ENCODE measurements at regions not wholly inside any gene's neighbourhood (a gene's known extent, or its start where the extent isn't known, plus 50 kb on each side); places are given as distances from the start of the nearest gene placed in this dataset.

DNA sequence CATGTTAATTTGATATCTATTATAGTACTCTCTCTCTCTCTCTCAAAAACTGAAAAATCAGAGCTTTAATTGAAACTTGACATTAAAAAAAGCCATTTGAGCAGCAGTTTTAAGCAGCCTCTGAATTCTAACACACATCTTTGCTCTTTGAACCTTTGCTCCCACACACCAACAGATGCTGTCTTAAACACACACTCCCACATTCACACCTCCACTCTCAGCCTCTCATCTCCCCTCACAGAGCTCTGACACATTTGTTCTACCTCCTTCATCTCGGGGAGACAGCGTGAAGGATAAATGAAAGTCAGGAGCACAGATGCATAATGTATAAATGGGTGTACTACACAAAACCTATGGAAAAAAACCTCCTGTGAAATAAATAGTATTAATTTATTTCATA, 95.2 kb downstream of the NAB1 start:
- no peak for TF ChIP-seq POLR2A (IDR thresholded peaks at IDR 0.05)
- TF ChIP-seq, protein P1, sequence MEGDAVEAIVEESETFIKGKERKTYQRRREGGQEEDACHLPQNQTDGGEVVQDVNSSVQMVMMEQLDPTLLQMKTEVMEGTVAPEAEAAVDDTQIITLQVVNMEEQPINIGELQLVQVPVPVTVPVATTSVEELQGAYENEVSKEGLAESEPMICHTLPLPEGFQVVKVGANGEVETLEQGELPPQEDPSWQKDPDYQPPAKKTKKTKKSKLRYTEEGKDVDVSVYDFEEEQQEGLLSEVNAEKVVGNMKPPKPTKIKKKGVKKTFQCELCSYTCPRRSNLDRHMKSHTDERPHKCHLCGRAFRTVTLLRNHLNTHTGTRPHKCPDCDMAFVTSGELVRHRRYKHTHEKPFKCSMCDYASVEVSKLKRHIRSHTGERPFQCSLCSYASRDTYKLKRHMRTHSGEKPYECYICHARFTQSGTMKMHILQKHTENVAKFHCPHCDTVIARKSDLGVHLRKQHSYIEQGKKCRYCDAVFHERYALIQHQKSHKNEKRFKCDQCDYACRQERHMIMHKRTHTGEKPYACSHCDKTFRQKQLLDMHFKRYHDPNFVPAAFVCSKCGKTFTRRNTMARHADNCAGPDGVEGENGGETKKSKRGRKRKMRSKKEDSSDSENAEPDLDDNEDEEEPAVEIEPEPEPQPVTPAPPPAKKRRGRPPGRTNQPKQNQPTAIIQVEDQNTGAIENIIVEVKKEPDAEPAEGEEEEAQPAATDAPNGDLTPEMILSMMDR (IDR thresholded peaks at IDR 0.05), result no peak
